HG02970 (cell line): ENCODE measurements at regions not wholly inside any gene's neighbourhood (a gene's known extent, or its start where the extent isn't known, plus 50 kb on each side); places are given as distances from the start of the nearest gene placed in this dataset.
A peak's percentile ranks its signal among the peaks of the same experiment; 100 is the strongest.
"Not testable (repeated sequence)": the region's sequence is repeated elsewhere in the genome, so short reads cannot be mapped to it uniquely, and the experiment has no call there.

Experiments used
- ATAC-seq: cut with Tn5 transposase; IDR thresholded peaks from one replicate; pipeline ENCODE4 v1.9.1; 2021; ENCODE audit warnings: mild to moderate bottlenecking, moderate library complexity, moderate number of reproducible peaks; ENCODE audit not compliant: unreplicated experiment, low FRiP score

GRCh38 chr2:61723364-61723763 lies 130.5 kb downstream of the FAM161A start:
- not testable (repeated sequence) for ATAC-seq

GRCh38 chr2:61722800-61723199 lies 131.1 kb downstream of the FAM161A start:
- ATAC-seq: no peak

GRCh38 chr2:61722318-61722717 lies 131.5 kb downstream of the FAM161A start:
- ATAC-seq: no peak

- no peak for ATAC-seq
Observed at GRCh38 chr2:61721382-61721781, 132.5 kb downstream of the FAM161A start.

- ATAC-seq: no peak
Observed at GRCh38 chr2:61720911-61721310, 132.9 kb downstream of the FAM161A start.

- no peak for ATAC-seq
Observed at GRCh38 chr2:61718965-61719364, 134.9 kb downstream of the FAM161A start.

GRCh38 chr2:61715506-61715905 lies 138.4 kb downstream of the FAM161A start:
- ATAC-seq: no peak

- no peak for ATAC-seq
Observed at GRCh38 chr2:61714210-61714609, 139.7 kb downstream of the FAM161A start.

- ATAC-seq: no peak
Observed at GRCh38 chr2:61713457-61713856, 140.4 kb downstream of the FAM161A start.

GRCh38 chr2:61712060-61712459 lies 141.8 kb downstream of the FAM161A start:
- ATAC-seq: no peak

GRCh38 chr2:61710711-61711110 lies 143.1 kb downstream of the FAM161A start:
- ATAC-seq: no peak

- peak; percentile 92 for ATAC-seq
Observed at GRCh38 chr2:61707984-61708852, 145.6 kb downstream of the FAM161A start.

- no peak for ATAC-seq
Observed at GRCh38 chr2:61705625-61706024, 148.2 kb downstream of the FAM161A start.

GRCh38 chr2:61704364-61704763 lies 149.5 kb downstream of the FAM161A start:
- no peak for ATAC-seq

GRCh38 chr2:61702088-61702467 lies 151.8 kb downstream of the FAM161A start:
- no peak for ATAC-seq

GRCh38 chr2:61700464-61700863 lies 153.4 kb downstream of the FAM161A start:
- no peak for ATAC-seq

- peak; percentile 90 for ATAC-seq
Observed at GRCh38 chr2:61694312-61695274, 156.4 kb upstream of the XPO1 start.

- no peak for ATAC-seq
Observed at GRCh38 chr2:61693744-61694143, 155.6 kb upstream of the XPO1 start.

- ATAC-seq: no peak
Observed at GRCh38 chr2:61690078-61690596, 152.0 kb upstream of the XPO1 start.

GRCh38 chr2:61689568-61689967 lies 151.4 kb upstream of the XPO1 start:
- ATAC-seq: no peak
